Type B pancreatic cell (in vitro differentiated cells): ENCODE measurements at regions not wholly inside any gene's neighbourhood (a gene's known extent, or its start where the extent isn't known, plus 50 kb on each side); places are given as distances from the start of the nearest gene placed in this dataset.

Experiments used
- DNase-seq: peaks from one replicate; pipeline ENCODE4 v3.0.0; 2021; ENCODE audit warnings: mixed read lengths; ENCODE audit not compliant: unreplicated experiment; ENCODE audit errors: extremely low spot score
- H3K27ac Mint-ChIP-seq: 2 replicates; pipeline ENCODE4 v1.8.0; 2021; ENCODE audit warnings: mild to moderate bottlenecking, mixed read lengths
- H3K27me3 Mint-ChIP-seq: 2 replicates; pipeline ENCODE4 v1.8.0; 2021; ENCODE audit warnings: mixed read lengths
- H3K36me3 Mint-ChIP-seq: 2 replicates; pipeline ENCODE4 v1.8.0; 2021; ENCODE audit warnings: mixed read lengths
- H3K4me1 Mint-ChIP-seq: one replicate; pipeline ENCODE4 v1.8.0; 2021; ENCODE audit warnings: mixed read lengths; ENCODE audit not compliant: unreplicated experiment
- H3K4me3 Mint-ChIP-seq: 2 replicates; pipeline ENCODE4 v1.8.0; 2021; ENCODE audit warnings: mild to moderate bottlenecking, mixed read lengths
- H3K9me3 Mint-ChIP-seq: 2 replicates; pipeline ENCODE4 v1.8.0; 2021; ENCODE audit warnings: mixed read lengths
- CTCF ChIP-seq: fragments of 200-600 bp; sonication (generic); conservative IDR thresholded peaks from 2 replicates; pipeline ENCODE4 v1.5.0; 2021; ENCODE audit warnings: antibody characterized with exemption, mild to moderate bottlenecking

GRCh38 chr11:19631712-19632498 is 80.7 kb upstream of the NAV2 start:
- H3K36me3 Mint-ChIP-seq = no peaks in the 10 kb centered on the region
- peaks cover 13% of the 10 kb centered on the region for H3K9me3 Mint-ChIP-seq
- no peak for DNase-seq
- no peak overlapping the region for H3K4me3 Mint-ChIP-seq
- peaks cover 6% of the 10 kb centered on the region for H3K4me1 Mint-ChIP-seq
- no peak overlapping the region for H3K27ac Mint-ChIP-seq
- H3K27me3 Mint-ChIP-seq = peaks cover 3% of the 10 kb centered on the region
- TF ChIP-seq CTCF = no peak

DNA sequence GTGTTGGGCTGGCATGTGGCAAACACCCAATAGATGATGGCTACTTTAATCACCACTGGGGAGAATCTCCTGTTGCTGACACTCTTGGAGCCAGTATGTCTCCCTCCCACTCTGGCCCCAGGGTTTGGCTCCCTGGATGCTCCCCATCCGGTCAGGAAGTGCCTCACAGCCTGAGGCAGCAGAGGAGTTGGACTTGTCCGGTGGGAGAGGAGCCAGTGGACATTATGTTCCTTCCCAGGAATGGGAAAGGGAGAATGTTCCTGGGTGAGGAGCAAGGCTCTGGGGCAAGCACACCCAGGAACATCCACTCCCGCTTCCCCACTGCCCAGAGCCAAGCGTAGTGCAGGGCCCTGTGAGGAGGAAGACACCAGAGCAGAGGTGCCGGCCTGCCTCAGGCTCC is 84.6 kb upstream of the NAV2 start:
- H3K4me1 Mint-ChIP-seq = peaks cover 6% of the 10 kb centered on the region
- no peak for DNase-seq
- H3K27me3 Mint-ChIP-seq = peaks cover 3% of the 10 kb centered on the region
- H3K9me3 Mint-ChIP-seq = peaks cover 5% of the 10 kb centered on the region
- no peak overlapping the region for H3K4me3 Mint-ChIP-seq
- no peak overlapping the region for H3K27ac Mint-ChIP-seq
- TF ChIP-seq CTCF = no peak
- H3K36me3 Mint-ChIP-seq = no peaks in the 10 kb centered on the region

- H3K27me3 Mint-ChIP-seq = peaks cover 3% of the 10 kb centered on the region
- no peaks in the 10 kb centered on the region for H3K36me3 Mint-ChIP-seq
- H3K27ac Mint-ChIP-seq = no peak overlapping the region
- no peak for DNase-seq
- H3K4me3 Mint-ChIP-seq = no peak overlapping the region
- no peak for TF ChIP-seq CTCF
- H3K4me1 Mint-ChIP-seq = peaks cover 2% of the 10 kb centered on the region
- H3K9me3 Mint-ChIP-seq = peaks cover 5% of the 10 kb centered on the region
Observed at GRCh38 chr11:19627566-19627965, 85.1 kb upstream of the NAV2 start.

GRCh38 chr11:19625438-19625837 is 87.2 kb upstream of the NAV2 start:
- no peak for TF ChIP-seq CTCF
- Mint-ChIP-seq H3K4me1 (no peaks in the 10 kb centered on the region), H3K27me3 (peaks cover 3% of the 10 kb centered on the region), H3K36me3 (no peaks in the 10 kb centered on the region), H3K9me3 (peaks cover 10% of the 10 kb centered on the region), H3K4me3 (no peak overlapping the region), H3K27ac (no peak overlapping the region)
- DNase-seq = no peak

- DNase-seq = no peak
- H3K36me3 Mint-ChIP-seq = no peaks in the 10 kb centered on the region
- TF ChIP-seq CTCF = no peak
- peaks cover 9% of the 10 kb centered on the region for H3K4me1 Mint-ChIP-seq
- no peak overlapping the region for H3K4me3 Mint-ChIP-seq
- no peak overlapping the region for H3K27ac Mint-ChIP-seq
- H3K27me3 Mint-ChIP-seq = no peaks in the 10 kb centered on the region
- H3K9me3 Mint-ChIP-seq = peaks cover 15% of the 10 kb centered on the region
Observed at GRCh38 chr11:19617696-19618523, 94.7 kb upstream of the NAV2 start.
